Gastroesophageal sphincter (tissue), 4 donors: ENCODE measurements at regions not wholly inside any gene's neighbourhood (a gene's known extent, or its start where the extent isn't known, plus 50 kb on each side); places are given as distances from the start of the nearest gene placed in this dataset.

Experiments used
- ATAC-seq: fragments of 150-250 bp; one replicate; pipeline ENCODE4 v1.9.1; 2016; ENCODE audit warnings: mild to moderate bottlenecking, moderate library complexity
- H3K27ac ChIP-seq, 4 donors: fragments of 200-600 bp; sonication (generic) in 3 of 4; 1 replicate in 3 of 4; 2 replicates in 1 of 4; pipeline ENCODE4 v1.5.1; 2016 to 2019
- H3K27me3 ChIP-seq: fragments of 200-600 bp; sonication (generic); one replicate; pipeline ENCODE4 v1.5.1; 2019
- H3K36me3 ChIP-seq, 2 donors: fragments of 200-600 bp; sonication (generic); one replicate each; pipeline ENCODE4 v1.5.1; 2019; ENCODE audit warnings: control low read depth in 1 of 2
- H3K4me1 ChIP-seq, 3 donors: fragments of 200-600 bp; sonication (generic); 1 replicate in 2 of 3; 2 replicates in 1 of 3; pipeline ENCODE4 v1.5.1; 2016 to 2019; ENCODE audit warnings: control low read depth in 2 of 3
- H3K4me3 ChIP-seq, 2 donors: fragments of 200-600 bp; sonication (generic); one replicate each; pipeline ENCODE4 v1.5.1; 2019; ENCODE audit warnings: mild to moderate bottlenecking in 1 of 2, moderate library complexity in 1 of 2
- H3K9me3 ChIP-seq, 3 donors: fragments of 200-600 bp; sonication (generic); one replicate each; pipeline ENCODE4 v1.5.1; 2017 to 2019; ENCODE audit warnings: control low read depth in 2 of 3
- EP300 ChIP-seq: sonication (generic); formaldehyde crosslinking; IDR thresholded peaks from one replicate; pipeline ENCODE4 v1.6.1; 2017; ENCODE audit warnings: antibody characterized with exemption, mild to moderate bottlenecking
- POLR2A ChIP-seq, 2 donors: fragments of 450-650 bp; IDR thresholded peaks; one replicate each; pipeline ENCODE4 v1.6.1; 2017; ENCODE audit warnings: antibody characterized with exemption in 2 of 2, mild to moderate bottlenecking in 2 of 2, moderate library complexity in 1 of 2
- POLR2AphosphoS5 ChIP-seq: sonication (generic); formaldehyde crosslinking; IDR thresholded peaks from one replicate; pipeline ENCODE4 v1.6.1; 2017; ENCODE audit warnings: antibody characterized with exemption
- WGBS, 2 donors: methylation state at CpG; one replicate each; pipeline ENCODE4 v1.1.5; 2018; ENCODE audit warnings: low coverage in 1 of 2; 5-methylcytosine and 5-hydroxymethylcytosine counted together
- TF ChIP-seq, protein P1 (sequence below), 4 experiments: fragments of 200-600 bp in 2 of 4; fragments of 450-650 bp in 2 of 4; sonication (generic) in 1 of 4; IDR thresholded peaks; one replicate each; pipeline ENCODE4 v1.5.1; 2017 to 2019; ENCODE audit warnings: antibody characterized with exemption in 4 of 4, mild to moderate bottlenecking in 2 of 4, moderate library complexity in 2 of 4

- no peak overlapping the region for H3K27ac ChIP-seq
- no peak for ATAC-seq
- peaks cover 46% of the 10 kb centered on the region for H3K27me3 ChIP-seq
- H3K4me3 ChIP-seq, result no peak overlapping the region
- no peaks in the 10 kb centered on the region for H3K4me1 ChIP-seq
- H3K9me3 ChIP-seq, result no peaks in the 10 kb centered on the region
- 80 to 81% methylated on average over 6 of the region's 6 CpGs for WGBS, 2 donors
- H3K36me3 ChIP-seq, result no peaks in the 10 kb centered on the region
- no peak for TF ChIP-seq POLR2A (IDR thresholded peaks at IDR 0.05)
- no peak for TF ChIP-seq EP300
- TF ChIP-seq POLR2AphosphoS5, result no peak
- TF ChIP-seq, protein P1, sequence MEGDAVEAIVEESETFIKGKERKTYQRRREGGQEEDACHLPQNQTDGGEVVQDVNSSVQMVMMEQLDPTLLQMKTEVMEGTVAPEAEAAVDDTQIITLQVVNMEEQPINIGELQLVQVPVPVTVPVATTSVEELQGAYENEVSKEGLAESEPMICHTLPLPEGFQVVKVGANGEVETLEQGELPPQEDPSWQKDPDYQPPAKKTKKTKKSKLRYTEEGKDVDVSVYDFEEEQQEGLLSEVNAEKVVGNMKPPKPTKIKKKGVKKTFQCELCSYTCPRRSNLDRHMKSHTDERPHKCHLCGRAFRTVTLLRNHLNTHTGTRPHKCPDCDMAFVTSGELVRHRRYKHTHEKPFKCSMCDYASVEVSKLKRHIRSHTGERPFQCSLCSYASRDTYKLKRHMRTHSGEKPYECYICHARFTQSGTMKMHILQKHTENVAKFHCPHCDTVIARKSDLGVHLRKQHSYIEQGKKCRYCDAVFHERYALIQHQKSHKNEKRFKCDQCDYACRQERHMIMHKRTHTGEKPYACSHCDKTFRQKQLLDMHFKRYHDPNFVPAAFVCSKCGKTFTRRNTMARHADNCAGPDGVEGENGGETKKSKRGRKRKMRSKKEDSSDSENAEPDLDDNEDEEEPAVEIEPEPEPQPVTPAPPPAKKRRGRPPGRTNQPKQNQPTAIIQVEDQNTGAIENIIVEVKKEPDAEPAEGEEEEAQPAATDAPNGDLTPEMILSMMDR (IDR thresholded peaks at IDR 0.05), result no peak
These were observed 88.4 kb upstream of the LEP start for GRCh38 chr7:128152721-128153120.

GRCh38 chr7:128153436-128153835 is 87.6 kb upstream of the LEP start:
- H3K9me3 ChIP-seq, result no peaks in the 10 kb centered on the region
- no peak overlapping the region for H3K4me3 ChIP-seq
- TF ChIP-seq, protein P1 (IDR thresholded peaks at IDR 0.05), result no peak
- TF ChIP-seq EP300 (no peak), POLR2AphosphoS5 (no peak), POLR2A (IDR thresholded peaks at IDR 0.05) (no peak)
- 72 to 88% methylated on average over 3 to 6 of the region's 6 CpGs for WGBS, 2 donors
- no peaks in the 10 kb centered on the region for H3K4me1 ChIP-seq
- no peak overlapping the region for H3K27ac ChIP-seq
- H3K27me3 ChIP-seq, result peaks cover 39% of the 10 kb centered on the region
- no peak for ATAC-seq
- H3K36me3 ChIP-seq, result no peaks in the 10 kb centered on the region

DNA sequence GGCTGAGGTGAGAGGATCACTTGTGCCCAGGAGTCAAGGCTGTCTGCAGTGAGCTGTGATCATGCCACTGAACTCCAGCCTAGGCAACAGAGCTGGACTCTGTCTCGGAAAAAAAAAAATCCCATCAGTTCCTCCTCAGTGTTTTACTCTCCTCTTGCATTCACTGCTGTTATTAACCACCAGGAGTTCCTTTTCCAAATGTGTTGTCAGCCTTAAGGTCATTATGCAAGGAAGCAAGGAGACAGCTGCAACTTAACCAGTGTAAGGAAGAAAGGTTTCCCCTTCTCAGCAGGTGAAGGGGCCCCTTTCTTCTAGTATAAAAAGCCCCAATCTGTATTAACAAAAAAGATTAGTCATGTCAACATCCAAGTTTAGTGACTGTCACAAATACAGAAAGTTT is 86.6 kb upstream of the LEP start:
- Histone ChIP-seq H3K36me3 (no peaks in the 10 kb centered on the region), H3K27ac (no peak overlapping the region), H3K4me1 (no peaks in the 10 kb centered on the region), H3K4me3 (no peak overlapping the region), H3K27me3 (peaks cover 35% of the 10 kb centered on the region), H3K9me3 (no peaks in the 10 kb centered on the region)
- TF ChIP-seq POLR2A (IDR thresholded peaks at IDR 0.05), result no peak
- TF ChIP-seq, protein P1 (IDR thresholded peaks at IDR 0.05), result no peak
- no peak for TF ChIP-seq EP300
- TF ChIP-seq POLR2AphosphoS5, result no peak
- 60% methylated on average over 1 of the region's 1 CpG; no CpG with 5 or more reads in 1 of the 2 donors for WGBS, 2 donors
- no peak for ATAC-seq

- TF ChIP-seq EP300 (no peak), POLR2A (IDR thresholded peaks at IDR 0.05) (no peak), POLR2AphosphoS5 (no peak)
- TF ChIP-seq, protein P1 (IDR thresholded peaks at IDR 0.05), result no peak
- Histone ChIP-seq H3K4me3 (no peak overlapping the region), H3K36me3 (no peaks in the 10 kb centered on the region), H3K4me1 (no peaks in the 10 kb centered on the region), H3K27me3 (peaks cover 34% of the 10 kb centered on the region), H3K27ac (no peak overlapping the region), H3K9me3 (no peaks in the 10 kb centered on the region)
- ATAC-seq, result no peak
- 65 to 81% methylated on average over 5 of the region's 12 CpGs for WGBS, 2 donors
These were observed 85.9 kb upstream of the LEP start for GRCh38 chr7:128155100-128155740.

DNA sequence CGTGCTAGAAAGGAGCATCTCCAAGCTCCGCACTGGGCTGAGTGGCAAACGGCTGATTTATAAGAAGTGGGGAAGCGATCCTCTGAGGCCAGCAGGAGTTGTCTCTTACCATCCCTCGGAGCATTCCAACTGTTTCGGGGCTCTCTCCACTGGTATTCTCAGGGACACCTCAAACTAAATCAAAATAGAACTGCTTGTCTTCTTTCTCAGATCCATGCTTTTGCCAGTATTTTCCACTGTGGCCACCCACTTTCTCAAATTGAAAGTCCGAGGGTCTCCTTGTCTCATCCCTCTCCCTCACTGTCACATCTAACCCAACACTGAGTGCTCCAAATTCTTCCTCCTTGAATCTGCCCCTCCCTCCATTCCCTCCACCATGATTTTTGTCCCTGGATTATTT is 83.2 kb upstream of the LEP start:
- ATAC-seq, result no peak
- 66 to 67% methylated on average over 7 of the region's 7 CpGs for WGBS, 2 donors
- TF ChIP-seq POLR2AphosphoS5 (no peak), POLR2A (IDR thresholded peaks at IDR 0.05) (no peak), EP300 (no peak)
- TF ChIP-seq, protein P1 (IDR thresholded peaks at IDR 0.05), result no peak
- Histone ChIP-seq H3K36me3 (no peaks in the 10 kb centered on the region), H3K9me3 (no peaks in the 10 kb centered on the region), H3K4me1 (no peaks in the 10 kb centered on the region), H3K27me3 (peaks cover 43% of the 10 kb centered on the region), H3K4me3 (no peak overlapping the region), H3K27ac (no peak overlapping the region)
